GM12878 (cell line): ENCODE measurements at regions not wholly inside any gene's neighbourhood (a gene's known extent, or its start where the extent isn't known, plus 50 kb on each side); places are given as distances from the start of the nearest gene placed in this dataset.

ENCODE experiments used
- ATAC-seq: fragments of 200-7000 bp; cut with Tn5 transposase; 3 replicates; pipeline ENCODE4 v1.9.1; 2020; ENCODE audit warnings: mild to moderate bottlenecking, moderate library complexity
- BruUV-seq: library from RNA; stranded (reverse); fragments of 400-500 nt; replicated peaks from 2 replicates; lab custom pipeline; 2021; lab: Mats Ljungman, UMichigan
- CTCF ChIA-PET: fragments of 300-600 bp; sonication (Branson Sonifier 250); formaldehyde crosslinking; extraction: SDS; loops from one replicate; lab custom pipeline; 2021; ENCODE audit warnings: inconsistent platforms; lab: Yijun Ruan, JAX
- POLR2A ChIA-PET: fragments of 350-600 bp; formaldehyde crosslinking; extraction: SDS; loops from one replicate; lab custom pipeline; 2021; ENCODE audit warnings: inconsistent platforms; lab: Charles Lee
- RAD21 ChIA-PET: fragments of 300-600 bp; sonication (Branson Sonifier 250); formaldehyde crosslinking; loops from one replicate; lab custom pipeline; 2023; ENCODE audit warnings: antibody characterized with exemption; ENCODE audit not compliant: unreplicated experiment; lab: Charles Lee
- SMC1A ChIA-PET: fragments of 300-600 bp; sonication (Branson Sonifier 250); formaldehyde crosslinking; loops from one replicate; lab custom pipeline; 2023; ENCODE audit not compliant: unreplicated experiment, uncharacterized antibody; lab: Charles Lee
- DNase-seq: peaks from one replicate; pipeline ENCODE4 v3.0.0-alpha.2; 2011; ENCODE audit warnings: low read depth, low spot score
- FAIRE-seq: peaks from 3 replicates; lab custom pipeline; 2011; peaks lifted over from hg19 to GRCh38; lab: Jason Lieb, UNC
- H2AFZ ChIP-seq: 2 replicates; pipeline ENCODE4 v1.6.0; 2011; ENCODE audit warnings: low read depth, low read length, control low read depth; ENCODE audit not compliant: control insufficient read depth
- H3K27ac ChIP-seq: 2 replicates; pipeline ENCODE4 v1.5.1; 2011; ENCODE audit warnings: control low read depth; ENCODE audit not compliant: control insufficient read depth, insufficient read depth
- H3K27me3 ChIP-seq, 2 experiments: replicated peaks in 1 of 2; 2 replicates each; pipeline versions ENCODE4 v1.6.0 to v1.6.1; 2011; ENCODE audit warnings: low read length in 1 of 2; ENCODE audit not compliant: control insufficient read depth in 2 of 2, insufficient read depth in 2 of 2
- H3K36me3 ChIP-seq, 2 experiments: 2 replicates each; pipeline ENCODE4 v1.5.1; 2011; ENCODE audit warnings: low read length in 1 of 2; ENCODE audit not compliant: control insufficient read depth in 2 of 2, insufficient read depth in 2 of 2
- H3K4me1 ChIP-seq: 2 replicates; pipeline ENCODE4 v1.6.1; 2011; ENCODE audit warnings: mild to moderate bottlenecking, low read length, moderate library complexity, mixed read lengths; ENCODE audit not compliant: control insufficient read depth, insufficient read depth
- H3K4me2 ChIP-seq: 2 replicates; pipeline ENCODE4 v1.6.0; 2011; ENCODE audit warnings: control low read depth; ENCODE audit not compliant: control insufficient read depth, insufficient read depth
- H3K4me3 ChIP-seq: fragments of 200-600 bp; sonication (generic); 2 replicates; pipeline ENCODE4 v1.5.1; 2016
- H3K79me2 ChIP-seq: 2 replicates; pipeline ENCODE4 v1.6.0; 2011; ENCODE audit warnings: low read length; ENCODE audit not compliant: control insufficient read depth, insufficient read depth
- H3K9ac ChIP-seq: 2 replicates; pipeline ENCODE4 v1.8.0; 2011; ENCODE audit warnings: low read length, control low read depth, mixed read lengths; ENCODE audit not compliant: control insufficient read depth, insufficient read depth
- H3K9me3 ChIP-seq: replicated peaks from 3 replicates; pipeline ENCODE4 v1.5.1; 2011; ENCODE audit warnings: mild to moderate bottlenecking, low read length; ENCODE audit not compliant: control insufficient read depth, insufficient read depth
- H4K20me1 ChIP-seq: 2 replicates; pipeline ENCODE4 v1.6.0; 2011; ENCODE audit not compliant: control insufficient read depth, insufficient read depth
- BACH1 ChIP-seq: fragments of 450-650 bp; IDR thresholded peaks from 2 replicates; pipeline ENCODE4 v1.6.1; 2017; ENCODE audit warnings: mild to moderate bottlenecking, borderline replicate concordance
- CEBPB ChIP-seq, 2 experiments: fragments of 150-350 bp in 1 of 2; IDR thresholded peaks; 2 replicates each; pipeline ENCODE4 v1.6.1; 2012 to 2014; ENCODE audit warnings: low read depth in 2 of 2, low read length in 2 of 2, borderline replicate concordance in 1 of 2, inconsistent platforms in 1 of 2
- DPF2 ChIP-seq: fragments of 450-650 bp; IDR thresholded peaks from 2 replicates; pipeline ENCODE4 v1.6.1; 2017; ENCODE audit warnings: mild to moderate bottlenecking
- HDAC6 ChIP-seq: fragments of 200-600 bp; sonication (generic); IDR thresholded peaks from one replicate; pipeline ENCODE4 v1.8.0; 2017; ENCODE audit warnings: antibody characterized with exemption; ENCODE audit not compliant: unreplicated experiment
- MYB ChIP-seq: fragments of 150-350 bp; IDR thresholded peaks from 2 replicates; pipeline ENCODE4 v1.6.1; 2014; ENCODE audit warnings: mild to moderate bottlenecking, low read depth, low read length, borderline replicate concordance
- NFYA ChIP-seq: IDR thresholded peaks from 2 replicates; pipeline ENCODE4 v1.6.1; 2011; ENCODE audit warnings: low read depth, mild to moderate bottlenecking, low read length, improper control_type of control experiment, borderline replicate concordance
- NFYB ChIP-seq: IDR thresholded peaks from 2 replicates; pipeline ENCODE4 v1.6.1; 2011; ENCODE audit warnings: low read depth, mild to moderate bottlenecking, low read length, improper control_type of control experiment, moderate library complexity; ENCODE audit not compliant: insufficient read depth
- SREBF2 ChIP-seq: IDR thresholded peaks from 2 replicates; pipeline ENCODE4 v1.6.1; 2012; ENCODE audit warnings: mild to moderate bottlenecking, low read length
- STAT1 ChIP-seq: fragments of 450-650 bp; conservative IDR thresholded peaks from 2 replicates; pipeline ENCODE4 v1.6.1; 2014; ENCODE audit warnings: antibody characterized with exemption, mild to moderate bottlenecking
- TCF3 ChIP-seq: IDR thresholded peaks from 2 replicates; pipeline ENCODE4 v1.6.1; 2012; ENCODE audit warnings: low read depth, mild to moderate bottlenecking, low read length, borderline replicate concordance; ENCODE audit not compliant: insufficient read depth
- in situ Hi-C: fragments of 300-500 bp; cut with MboI; formaldehyde crosslinking; loops from 9 replicates; pipeline ENCODE4 v1.14.3; 2018; ENCODE audit warnings: mixed read lengths
- intact Hi-C: fragments of 100-400 bp; cut with micrococcal nuclease; formaldehyde crosslinking; loops from one replicate; pipeline ENCODE4 v1.14.2; 2022; ENCODE audit not compliant: unreplicated experiment
- TF ChIP-seq, protein P1 (sequence below): fragments of 450-650 bp; formaldehyde crosslinking; IDR thresholded peaks from 2 replicates; pipeline ENCODE4 v1.4.0; 2022; ENCODE audit warnings: mild to moderate bottlenecking, moderate library complexity
- TF ChIP-seq, protein P2 (sequence below): fragments of 450-650 bp; IDR thresholded peaks from 2 replicates; pipeline ENCODE4 v1.6.1; 2017; ENCODE audit warnings: mild to moderate bottlenecking, low read depth, inconsistent platforms; ENCODE audit not compliant: poor library complexity, severe bottlenecking

DNA sequence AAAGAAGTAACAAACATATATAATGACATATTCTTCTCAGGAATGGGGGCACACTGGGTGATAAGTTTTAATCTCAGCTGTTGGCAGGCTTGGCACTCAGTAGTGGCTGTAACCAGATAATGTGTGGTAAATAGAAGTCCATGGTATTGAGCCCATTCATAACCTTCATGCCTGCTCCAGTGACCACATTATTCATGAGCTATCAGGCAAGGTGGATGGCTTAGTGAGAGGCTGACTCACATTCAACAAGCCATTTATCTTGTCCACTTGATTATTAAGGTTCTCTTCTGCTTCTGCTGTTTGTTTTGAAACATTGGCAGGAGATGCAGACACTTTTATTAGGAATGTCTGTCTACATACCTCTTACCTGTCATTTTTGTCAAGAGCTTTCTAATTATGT is 950.4 kb upstream of the LRFN5 start:
- no peaks in the 10 kb centered on the region for H3K27me3 ChIP-seq
- no TSS peak for BruUV-seq
- TF ChIP-seq, protein P1, sequence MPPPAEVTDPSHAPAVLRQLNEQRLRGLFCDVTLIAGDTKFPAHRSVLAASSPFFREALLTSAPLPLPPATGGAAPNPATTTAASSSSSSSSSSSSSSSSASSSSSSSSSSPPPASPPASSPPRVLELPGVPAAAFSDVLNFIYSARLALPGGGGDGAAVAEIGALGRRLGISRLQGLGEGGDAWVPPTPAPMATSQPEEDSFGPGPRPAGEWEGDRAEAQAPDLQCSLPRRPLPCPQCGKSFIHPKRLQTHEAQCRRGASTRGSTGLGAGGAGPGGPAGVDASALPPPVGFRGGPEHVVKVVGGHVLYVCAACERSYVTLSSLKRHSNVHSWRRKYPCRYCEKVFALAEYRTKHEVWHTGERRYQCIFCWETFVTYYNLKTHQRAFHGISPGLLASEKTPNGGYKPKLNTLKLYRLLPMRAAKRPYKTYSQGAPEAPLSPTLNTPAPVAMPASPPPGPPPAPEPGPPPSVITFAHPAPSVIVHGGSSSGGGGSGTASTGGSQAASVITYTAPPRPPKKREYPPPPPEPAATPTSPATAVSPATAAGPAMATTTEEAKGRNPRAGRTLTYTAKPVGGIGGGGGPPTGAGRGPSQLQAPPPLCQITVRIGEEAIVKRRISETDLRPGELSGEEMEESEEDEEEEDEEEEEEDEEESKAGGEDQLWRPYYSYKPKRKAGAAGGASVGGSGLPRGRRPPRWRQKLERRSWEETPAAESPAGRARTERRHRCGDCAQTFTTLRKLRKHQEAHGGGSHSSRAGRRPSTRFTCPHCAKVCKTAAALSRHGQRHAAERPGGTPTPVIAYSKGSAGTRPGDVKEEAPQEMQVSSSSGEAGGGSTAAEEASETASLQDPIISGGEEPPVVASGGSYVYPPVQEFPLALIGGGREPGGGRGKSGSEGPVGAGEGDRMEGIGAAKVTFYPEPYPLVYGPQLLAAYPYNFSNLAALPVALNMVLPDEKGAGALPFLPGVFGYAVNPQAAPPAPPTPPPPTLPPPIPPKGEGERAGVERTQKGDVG (CRISPR knock-in tag), result no peak
- TF ChIP-seq NFYA (no peak), SREBF2 (no peak), DPF2 (no peak), BACH1 (no peak), MYB (no peak), TCF3 (no peak), HDAC6 (no peak), STAT1 (no peak), NFYB (no peak), CEBPB (IDR thresholded peaks at IDR 0.05; ENCODE audit: borderline replicate concordance in 1 of 2, low read depth in 2 of 2, low read length in 2 of 2) (no peak)
- TF ChIP-seq, protein P2, sequence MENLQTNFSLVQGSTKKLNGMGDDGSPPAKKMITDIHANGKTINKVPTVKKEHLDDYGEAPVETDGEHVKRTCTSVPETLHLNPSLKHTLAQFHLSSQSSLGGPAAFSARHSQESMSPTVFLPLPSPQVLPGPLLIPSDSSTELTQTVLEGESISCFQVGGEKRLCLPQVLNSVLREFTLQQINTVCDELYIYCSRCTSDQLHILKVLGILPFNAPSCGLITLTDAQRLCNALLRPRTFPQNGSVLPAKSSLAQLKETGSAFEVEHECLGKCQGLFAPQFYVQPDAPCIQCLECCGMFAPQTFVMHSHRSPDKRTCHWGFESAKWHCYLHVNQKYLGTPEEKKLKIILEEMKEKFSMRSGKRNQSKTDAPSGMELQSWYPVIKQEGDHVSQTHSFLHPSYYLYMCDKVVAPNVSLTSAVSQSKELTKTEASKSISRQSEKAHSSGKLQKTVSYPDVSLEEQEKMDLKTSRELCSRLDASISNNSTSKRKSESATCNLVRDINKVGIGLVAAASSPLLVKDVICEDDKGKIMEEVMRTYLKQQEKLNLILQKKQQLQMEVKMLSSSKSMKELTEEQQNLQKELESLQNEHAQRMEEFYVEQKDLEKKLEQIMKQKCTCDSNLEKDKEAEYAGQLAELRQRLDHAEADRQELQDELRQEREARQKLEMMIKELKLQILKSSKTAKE, result no peak
- TF ChIP-seq, all 136 proteins: peak for 0
- CTCF ChIA-PET, result no interaction called here
- RAD21 ChIA-PET, result no interaction called here
- DNase-seq (no peak), FAIRE-seq (no peak), ATAC-seq (no peak)
- Histone ChIP-seq H3K36me3 (no peaks in the 10 kb centered on the region), H3K4me2 (no peak overlapping the region), H3K4me3 (no peak overlapping the region), H4K20me1 (no peaks in the 10 kb centered on the region), H3K9ac (no peak overlapping the region), H3K79me2 (no peaks in the 10 kb centered on the region), H2AFZ (no peak overlapping the region), H3K27ac (no peak overlapping the region), H3K9me3 (no peaks in the 10 kb centered on the region), H3K4me1 (no peaks in the 10 kb centered on the region)
- in situ Hi-C loops, result no loop called here
- POLR2A ChIA-PET, result no interaction called here
- intact Hi-C loops, result no loop called here
- SMC1A ChIA-PET, result no interaction called here
